GM12878 (cell line): ENCODE measurements at regions not wholly inside any gene's neighbourhood (a gene's known extent, or its start where the extent isn't known, plus 50 kb on each side); places are given as distances from the start of the nearest gene placed in this dataset.
"Not testable (repeated sequence)": the region's sequence is repeated elsewhere in the genome, so short reads cannot be mapped to it uniquely, and the experiment has no call there.

Experiments
- ATAC-seq: fragments of 200-7000 bp; cut with Tn5 transposase; 3 replicates; pipeline ENCODE4 v1.9.1; 2020; ENCODE audit warnings: mild to moderate bottlenecking, moderate library complexity
- BruUV-seq: library from RNA; stranded (reverse); fragments of 400-500 nt; replicated peaks from 2 replicates; lab custom pipeline; 2021; lab: Mats Ljungman, UMichigan
- CTCF ChIA-PET: fragments of 300-600 bp; sonication (Branson Sonifier 250); formaldehyde crosslinking; extraction: SDS; loops from one replicate; lab custom pipeline; 2021; ENCODE audit warnings: inconsistent platforms; lab: Yijun Ruan, JAX
- POLR2A ChIA-PET: fragments of 350-600 bp; formaldehyde crosslinking; extraction: SDS; loops from one replicate; lab custom pipeline; 2021; ENCODE audit warnings: inconsistent platforms; lab: Charles Lee
- RAD21 ChIA-PET: fragments of 300-600 bp; sonication (Branson Sonifier 250); formaldehyde crosslinking; loops from one replicate; lab custom pipeline; 2023; ENCODE audit warnings: antibody characterized with exemption; ENCODE audit not compliant: unreplicated experiment; lab: Charles Lee
- SMC1A ChIA-PET: fragments of 300-600 bp; sonication (Branson Sonifier 250); formaldehyde crosslinking; loops from one replicate; lab custom pipeline; 2023; ENCODE audit not compliant: unreplicated experiment, uncharacterized antibody; lab: Charles Lee
- DNase-seq: peaks from one replicate; pipeline ENCODE4 v3.0.0-alpha.2; 2011; ENCODE audit warnings: low read depth, low spot score
- FAIRE-seq: peaks from 3 replicates; lab custom pipeline; 2011; peaks lifted over from hg19 to GRCh38; lab: Jason Lieb, UNC
- H2AFZ ChIP-seq: 2 replicates; pipeline ENCODE4 v1.6.0; 2011; ENCODE audit warnings: low read depth, low read length, control low read depth; ENCODE audit not compliant: control insufficient read depth
- H3K27ac ChIP-seq: 2 replicates; pipeline ENCODE4 v1.5.1; 2011; ENCODE audit warnings: control low read depth; ENCODE audit not compliant: control insufficient read depth, insufficient read depth
- H3K27me3 ChIP-seq, 2 experiments: replicated peaks in 1 of 2; 2 replicates each; pipeline versions ENCODE4 v1.6.0 to v1.6.1; 2011; ENCODE audit warnings: low read length in 1 of 2; ENCODE audit not compliant: control insufficient read depth in 2 of 2, insufficient read depth in 2 of 2
- H3K36me3 ChIP-seq, 2 experiments: 2 replicates each; pipeline ENCODE4 v1.5.1; 2011; ENCODE audit warnings: low read length in 1 of 2; ENCODE audit not compliant: control insufficient read depth in 2 of 2, insufficient read depth in 2 of 2
- H3K4me1 ChIP-seq: 2 replicates; pipeline ENCODE4 v1.6.1; 2011; ENCODE audit warnings: mild to moderate bottlenecking, low read length, moderate library complexity, mixed read lengths; ENCODE audit not compliant: control insufficient read depth, insufficient read depth
- H3K4me2 ChIP-seq: 2 replicates; pipeline ENCODE4 v1.6.0; 2011; ENCODE audit warnings: control low read depth; ENCODE audit not compliant: control insufficient read depth, insufficient read depth
- H3K4me3 ChIP-seq: fragments of 200-600 bp; sonication (generic); 2 replicates; pipeline ENCODE4 v1.5.1; 2016
- H3K79me2 ChIP-seq: 2 replicates; pipeline ENCODE4 v1.6.0; 2011; ENCODE audit warnings: low read length; ENCODE audit not compliant: control insufficient read depth, insufficient read depth
- H3K9ac ChIP-seq: 2 replicates; pipeline ENCODE4 v1.8.0; 2011; ENCODE audit warnings: low read length, control low read depth, mixed read lengths; ENCODE audit not compliant: control insufficient read depth, insufficient read depth
- H3K9me3 ChIP-seq: replicated peaks from 3 replicates; pipeline ENCODE4 v1.5.1; 2011; ENCODE audit warnings: mild to moderate bottlenecking, low read length; ENCODE audit not compliant: control insufficient read depth, insufficient read depth
- H4K20me1 ChIP-seq: 2 replicates; pipeline ENCODE4 v1.6.0; 2011; ENCODE audit not compliant: control insufficient read depth, insufficient read depth
- CTCF ChIP-seq, 3 experiments: IDR thresholded peaks in 2 of 3; conservative IDR thresholded peaks in 1 of 3; 2 replicates each; pipeline ENCODE4 v1.5.1; 2011; ENCODE audit warnings: low read depth in 3 of 3, low read length in 3 of 3, mild to moderate bottlenecking in 3 of 3, control low read depth in 2 of 3, moderate library complexity in 2 of 3, inconsistent platforms in 1 of 3, mixed read lengths in 1 of 3; ENCODE audit not compliant: control insufficient read depth in 2 of 3, insufficient read depth in 1 of 3; ENCODE audit errors: extremely low read depth in 1 of 3
- FOS ChIP-seq: IDR thresholded peaks from 3 replicates; pipeline ENCODE4 v1.6.1; 2011; ENCODE audit warnings: borderline replicate concordance; ENCODE audit not compliant: insufficient read length; ENCODE audit errors: extremely low read depth
- GABPA ChIP-seq: IDR thresholded peaks from 2 replicates; pipeline ENCODE4 v1.6.1; 2014; ENCODE audit warnings: antibody characterized with exemption, low read depth, mild to moderate bottlenecking, inconsistent platforms
- HDGF ChIP-seq: fragments of 450-650 bp; IDR thresholded peaks from 2 replicates; pipeline ENCODE4 v1.6.1; 2016; ENCODE audit warnings: antibody characterized with exemption
- MTA2 ChIP-seq: fragments of 450-650 bp; IDR thresholded peaks from 2 replicates; pipeline ENCODE4 v1.6.1; 2016; ENCODE audit warnings: low read depth, mild to moderate bottlenecking, moderate library complexity
- SREBF2 ChIP-seq: IDR thresholded peaks from 2 replicates; pipeline ENCODE4 v1.6.1; 2012; ENCODE audit warnings: mild to moderate bottlenecking, low read length
- WGBS: methylation state at CpG from one replicate; pipeline ENCODE4 v1.1.6; 2016; ENCODE audit warnings: low lambda C conversion rate; ENCODE audit not compliant: insufficient replicate concordance, insufficient coverage; ENCODE audit errors: missing lambda C conversion rate; 5-methylcytosine and 5-hydroxymethylcytosine counted together
- in situ Hi-C: fragments of 300-500 bp; cut with MboI; formaldehyde crosslinking; loops from 9 replicates; pipeline ENCODE4 v1.14.3; 2018; ENCODE audit warnings: mixed read lengths
- intact Hi-C: fragments of 100-400 bp; cut with micrococcal nuclease; formaldehyde crosslinking; loops from one replicate; pipeline ENCODE4 v1.14.2; 2022; ENCODE audit not compliant: unreplicated experiment

GRCh38 chr14:43326501-43327407 is 1180.3 kb downstream of the FSCB start:
- DNase-seq, CTCF ChIA-PET, H3K27ac ChIP-seq, H3K9me3 ChIP-seq, H3K4me3 ChIP-seq, H3K36me3 ChIP-seq, H3K27me3 ChIP-seq, BruUV-seq, ATAC-seq, H2AFZ ChIP-seq, FAIRE-seq, POLR2A ChIA-PET, intact Hi-C loops, H3K4me1 ChIP-seq, SMC1A ChIA-PET, H3K9ac ChIP-seq, RAD21 ChIA-PET, H4K20me1 ChIP-seq, H3K4me2 ChIP-seq, H3K79me2 ChIP-seq, in situ Hi-C loops: not testable (repeated sequence)
- WGBS, result 52% methylated on average over 24 of the region's 24 CpGs

GRCh38 chr14:43316427-43316826 is 1190.7 kb downstream of the FSCB start:
- Histone ChIP-seq H3K4me1 (no peaks in the 10 kb centered on the region), H3K27ac (no peak overlapping the region), H4K20me1 (no peaks in the 10 kb centered on the region), H3K9ac (no peak overlapping the region), H3K79me2 (no peaks in the 10 kb centered on the region), H2AFZ (no peak overlapping the region), H3K4me2 (no peak overlapping the region), H3K9me3 (no peaks in the 10 kb centered on the region), H3K36me3 (no peaks in the 10 kb centered on the region), H3K4me3 (no peak overlapping the region), H3K27me3 (no peaks in the 10 kb centered on the region)
- intact Hi-C loops (no loop called here), in situ Hi-C loops (no loop called here)
- ChIA-PET POLR2A (no interaction called here), CTCF (no interaction called here), RAD21 (no interaction called here), SMC1A (no interaction called here)
- TF ChIP-seq FOS (no peak), MTA2 (no peak), CTCF (IDR thresholded peaks at IDR 0.05 in 2 of 3, conservative IDR thresholded peaks at IDR 0.05 in 1 of 3; ENCODE audit: control insufficient read depth in 2 of 3, extremely low read depth in 1 of 3, insufficient read depth in 1 of 3, low read depth in 3 of 3, low read length in 3 of 3) (no peak), GABPA (no peak), HDGF (no peak), SREBF2 (no peak)
- BruUV-seq, result no TSS peak
- no peak for DNase-seq
- 18% methylated on average over 2 of the region's 2 CpGs for WGBS
- FAIRE-seq, result no peak
- ATAC-seq, result no peak
